Non-pigmented ciliary epithelial cell (primary cell): ENCODE measurements at regions not wholly inside any gene's neighbourhood (a gene's known extent, or its start where the extent isn't known, plus 50 kb on each side); places are given as distances from the start of the nearest gene placed in this dataset.
"Not testable (repeated sequence)": the region's sequence is repeated elsewhere in the genome, so short reads cannot be mapped to it uniquely, and the experiment has no call there.

Experiments used
- DNase-seq: peaks from one replicate; pipeline ENCODE4 v3.0.0-alpha.2; 2010; ENCODE audit warnings: low read depth

GRCh38 chr1:214983126-214983869 lies 99.2 kb upstream of the KCNK2 start:
- peak; percentile 64 for DNase-seq

GRCh38 chr1:214989341-214989740 lies 93.2 kb upstream of the KCNK2 start:
- DNase-seq: no peak

DNA sequence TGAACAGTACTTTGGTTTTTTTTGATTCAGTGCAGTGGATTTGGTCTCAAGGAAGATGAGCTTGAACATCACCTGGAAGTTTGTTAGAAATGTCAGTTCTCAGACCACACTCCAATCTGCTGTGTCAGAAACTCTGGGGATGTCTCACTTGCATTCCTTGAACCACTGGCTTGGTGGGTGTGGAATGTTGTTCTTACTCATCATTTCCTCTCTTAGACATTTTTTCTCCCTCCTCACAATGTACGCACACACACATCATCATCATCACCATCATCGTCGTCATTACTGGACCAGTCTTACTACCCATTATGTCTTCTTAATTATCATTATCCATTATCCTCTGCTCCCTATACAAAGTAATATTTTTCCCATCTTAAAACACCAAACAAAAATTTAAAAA lies 91.9 kb upstream of the KCNK2 start:
- DNase-seq: peak; percentile 97

GRCh38 chr1:214991691-214992315 lies 90.7 kb upstream of the KCNK2 start:
- no peak for DNase-seq

DNA sequence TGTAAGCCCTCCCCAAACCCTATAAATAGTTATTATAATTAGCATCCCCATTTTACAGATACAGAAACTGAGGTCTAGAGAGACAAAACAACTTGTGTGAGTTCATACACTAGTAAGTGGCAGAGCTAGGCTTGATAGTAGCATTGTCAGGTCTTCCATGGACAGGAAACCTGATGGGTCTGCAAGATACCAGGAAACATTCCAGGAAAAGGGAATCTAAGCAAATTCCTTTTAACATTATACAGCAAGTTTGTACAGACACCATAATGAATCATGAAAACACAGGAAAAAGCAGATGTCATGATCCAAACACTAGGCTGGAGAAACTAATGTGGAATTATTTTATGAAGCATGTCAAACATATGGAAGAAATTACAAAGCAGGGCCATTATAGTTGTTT lies 89.1 kb upstream of the KCNK2 start:
- no peak for DNase-seq

DNA sequence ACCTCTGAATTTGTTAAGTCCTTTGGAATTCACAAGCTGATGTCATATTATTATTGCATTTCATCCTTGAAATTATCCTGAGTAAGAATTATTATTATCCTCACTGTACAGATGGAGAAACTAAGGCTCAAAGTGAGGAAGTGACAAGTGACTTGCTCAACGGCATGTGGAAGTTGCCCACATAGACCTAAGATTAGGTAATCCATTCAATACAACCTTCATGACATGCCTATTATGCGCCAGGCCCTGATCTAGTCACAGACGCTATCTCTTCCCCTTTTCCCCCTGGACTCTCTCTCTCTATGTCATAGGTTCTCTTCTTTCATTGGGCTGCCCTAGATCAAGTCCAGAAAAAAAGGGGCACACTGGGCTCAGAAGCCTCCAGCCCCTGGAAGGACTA lies 84.9 kb upstream of the KCNK2 start:
- no peak for DNase-seq

DNA sequence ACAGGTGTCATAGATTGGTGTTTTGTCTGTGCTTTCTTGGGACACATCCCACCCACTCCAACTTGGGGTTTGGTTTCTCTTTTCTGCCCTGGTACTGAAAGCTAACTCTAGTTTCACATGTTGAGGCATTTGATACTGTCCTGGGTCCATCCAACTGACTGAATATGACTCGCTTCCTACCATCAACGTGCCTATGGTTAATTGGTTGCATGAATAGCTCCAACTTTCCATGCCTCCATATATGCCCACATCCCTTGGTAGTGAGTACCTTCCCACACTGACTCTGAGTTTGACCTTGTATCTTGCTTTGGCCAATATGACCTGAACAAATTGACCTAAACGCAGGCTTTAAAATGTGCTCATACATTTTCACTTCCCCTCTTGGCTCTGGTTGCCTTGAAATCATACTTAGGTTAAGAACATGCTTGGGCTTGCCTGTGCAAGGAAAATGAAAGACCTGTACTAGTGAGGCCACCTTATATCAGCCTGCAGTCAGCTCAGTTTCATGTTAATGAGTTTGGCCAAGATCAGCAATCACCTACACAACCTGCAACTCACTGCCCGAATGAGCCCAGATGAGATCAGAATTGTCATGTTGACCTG lies 81.0 kb upstream of the KCNK2 start:
- DNase-seq: no peak

DNA sequence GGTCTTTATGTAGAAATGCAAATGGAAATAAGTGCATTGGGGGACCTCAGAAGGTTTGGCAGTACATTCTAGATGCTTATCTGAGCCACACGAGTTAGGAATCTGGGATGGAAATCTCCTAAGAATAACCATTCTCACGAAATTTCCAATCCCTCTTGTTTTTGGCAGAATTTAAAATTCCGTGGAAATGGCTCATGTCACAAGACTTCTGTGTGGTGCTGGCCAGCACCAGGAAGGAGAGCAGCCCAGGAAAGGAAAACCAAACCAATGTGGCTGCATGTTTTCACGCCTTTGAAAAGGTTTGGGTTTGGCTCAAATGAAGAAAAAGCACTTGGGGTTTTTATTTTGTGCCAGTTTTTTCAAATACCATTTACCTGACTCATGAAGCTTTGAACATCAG lies 80.1 kb upstream of the KCNK2 start:
- no peak for DNase-seq

- no peak for DNase-seq
Observed at GRCh38 chr1:215003686-215004085, 78.9 kb upstream of the KCNK2 start.

DNA sequence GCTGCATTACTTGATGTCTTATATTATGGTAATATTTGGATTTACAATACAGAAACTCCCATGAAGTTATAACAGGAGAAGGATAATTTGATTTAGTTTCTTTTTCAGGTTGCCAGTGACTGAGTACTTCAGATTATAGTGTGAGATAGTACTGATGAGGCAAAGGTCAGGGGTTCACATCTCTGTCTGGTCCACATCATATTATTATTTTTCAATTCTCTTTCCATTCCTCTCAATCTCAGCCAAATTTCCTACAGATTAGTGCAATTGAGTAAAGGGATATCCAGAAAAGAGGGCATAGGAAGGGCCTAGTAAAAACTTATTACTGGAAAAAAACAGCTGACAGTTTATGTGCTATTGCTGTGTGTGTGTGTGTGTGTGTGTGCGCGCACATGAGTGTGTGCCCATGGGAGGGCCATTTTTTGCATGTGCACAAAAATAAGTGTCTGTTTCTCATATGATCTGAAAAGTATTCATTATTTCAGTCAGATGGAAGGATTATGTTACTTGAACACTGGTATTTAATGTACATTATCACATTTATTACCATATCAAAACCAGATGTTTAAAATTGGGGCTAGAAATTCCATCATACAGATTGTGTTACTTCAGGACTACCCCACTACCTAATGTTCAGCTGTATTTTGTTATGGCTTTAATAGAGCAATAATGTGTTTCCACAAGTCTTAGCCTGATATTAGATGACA lies 78.3 kb upstream of the KCNK2 start:
- DNase-seq: no peak

DNA sequence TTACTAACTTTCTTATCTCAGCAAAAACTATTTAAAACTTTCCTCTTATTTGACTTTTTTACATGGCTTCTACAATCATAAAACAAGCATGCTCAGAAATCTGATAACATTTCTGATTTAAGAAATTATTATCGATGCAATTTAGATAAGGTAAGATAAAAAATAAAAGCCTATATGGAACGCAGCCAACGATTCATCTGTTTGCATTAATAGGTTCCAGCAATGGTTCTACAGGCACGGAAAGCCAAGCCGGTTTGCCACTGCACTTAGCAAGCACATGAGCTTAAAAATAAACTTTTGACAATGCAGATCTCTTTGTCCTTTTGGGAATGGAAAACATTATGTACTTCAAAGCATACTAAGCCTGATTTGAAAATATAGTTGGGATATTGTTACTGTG lies 77.5 kb upstream of the KCNK2 start:
- DNase-seq: no peak

DNA sequence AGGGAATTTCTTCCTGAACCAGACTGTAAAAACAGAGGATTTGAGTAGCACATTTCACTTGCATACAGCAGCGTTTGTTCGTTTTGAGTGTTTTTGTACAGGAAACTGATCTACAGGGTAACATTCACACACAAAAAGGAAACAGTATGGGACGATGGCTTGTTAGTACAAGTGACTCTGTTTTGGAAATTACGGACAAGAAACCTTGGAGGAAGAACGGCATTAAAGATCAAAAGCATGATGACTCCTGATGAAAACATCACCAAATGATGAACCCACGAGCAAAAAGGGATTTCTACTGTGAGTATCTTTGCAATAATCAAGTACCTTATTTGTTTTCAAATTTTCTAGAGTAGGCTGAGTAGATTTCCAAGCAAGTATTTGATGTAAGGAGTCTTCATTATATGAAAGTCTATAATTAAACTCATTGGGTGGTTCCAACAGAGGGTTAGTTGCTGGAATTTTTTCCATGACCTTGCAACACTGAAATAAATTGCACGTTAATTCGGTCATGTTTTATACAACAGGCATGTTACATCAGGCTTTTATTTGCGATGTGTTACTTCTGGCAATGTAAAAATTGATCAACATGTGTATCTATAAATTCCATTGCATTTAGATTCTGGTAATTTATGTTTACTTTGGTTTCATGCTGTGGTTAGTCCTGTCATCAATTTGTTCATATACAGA lies 76.7 kb upstream of the KCNK2 start:
- no peak for DNase-seq

DNA sequence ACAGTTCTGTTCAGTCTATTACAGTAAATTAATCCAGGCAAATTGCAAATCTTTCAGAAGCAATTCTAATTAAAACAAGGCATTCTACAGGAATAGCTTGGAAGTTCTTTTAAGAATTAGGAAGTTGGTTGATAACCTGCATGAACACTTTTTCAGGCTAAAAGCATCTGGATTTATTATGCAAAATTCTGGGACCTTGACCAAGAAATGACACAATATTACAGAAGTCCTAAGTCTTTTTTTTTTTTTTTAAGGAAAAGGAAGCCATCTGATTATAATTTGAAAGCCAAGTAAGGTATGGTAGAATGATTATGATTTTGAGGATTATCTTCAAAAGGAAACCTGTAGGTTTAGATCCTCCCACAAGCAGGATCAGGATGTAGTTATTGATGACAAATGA lies 74.7 kb upstream of the KCNK2 start:
- no peak for DNase-seq

GRCh38 chr1:215018555-215018954 lies 64.0 kb upstream of the KCNK2 start:
- peak; percentile 67 for DNase-seq

GRCh38 chr1:215022204-215022603 lies 60.3 kb upstream of the KCNK2 start:
- no peak for DNase-seq

- DNase-seq: peak; percentile 19
Observed at GRCh38 chr1:215022741-215023141, 59.8 kb upstream of the KCNK2 start.

- DNase-seq: no peak
Observed at GRCh38 chr1:215023155-215023832, 59.2 kb upstream of the KCNK2 start.

- DNase-seq: no peak
Observed at GRCh38 chr1:215028954-215029353, 53.6 kb upstream of the KCNK2 start.

GRCh38 chr1:215030581-215030980 lies 52.0 kb upstream of the KCNK2 start:
- not testable (repeated sequence) for DNase-seq

DNA sequence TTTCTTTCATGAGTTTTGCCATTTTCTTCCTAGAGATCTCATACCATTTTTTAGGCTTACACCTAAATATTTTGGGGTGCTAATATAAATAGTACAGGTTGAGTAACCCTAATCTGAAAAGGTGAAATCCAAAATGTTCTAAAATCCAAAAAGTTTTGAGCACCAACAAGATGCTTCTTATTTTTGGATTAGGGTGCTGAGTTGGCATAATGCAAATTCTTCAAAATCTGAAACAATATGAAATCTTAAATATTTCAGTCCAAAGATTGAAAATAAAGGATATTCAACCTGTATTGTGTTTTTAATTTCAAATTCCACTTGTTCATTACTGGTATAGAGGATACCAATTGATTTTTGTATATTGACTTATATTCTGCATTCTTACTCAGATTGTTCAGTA lies 51.1 kb upstream of the KCNK2 start:
- no peak for DNase-seq
